Panc1 (cell line): ENCODE measurements at regions not wholly inside any gene's neighbourhood (a gene's known extent, or its start where the extent isn't known, plus 50 kb on each side); places are given as distances from the start of the nearest gene placed in this dataset.

Source experiments
- ATAC-seq: fragments of 200-7000 bp; cut with Tn5 transposase; 2 replicates; pipeline ENCODE4 v1.9.1; 2020; ENCODE audit warnings: mild to moderate bottlenecking, moderate library complexity
- BruUV-seq: library from RNA; stranded (reverse); fragments of 400-500 nt; replicated peaks from 2 replicates; lab custom pipeline; 2021; lab: Mats Ljungman, UMichigan
- CTCF ChIA-PET: fragments of 300-600 bp; sonication (Branson Sonifier 250); formaldehyde crosslinking; loops from one replicate; lab custom pipeline; 2022; ENCODE audit warnings: antibody characterized with exemption; lab: Charles Lee
- POLR2A ChIA-PET: fragments of 300-600 bp; sonication (Branson Sonifier 250); formaldehyde crosslinking; loops from one replicate; lab custom pipeline; 2022; ENCODE audit warnings: antibody characterized with exemption; lab: Charles Lee
- DNase-seq: peaks from one replicate; pipeline ENCODE4 v3.0.0-alpha.2; 2010; ENCODE audit warnings: low read depth, low spot score
- H3K27ac ChIP-seq: 2 replicates; pipeline ENCODE4 v1.5.1; 2011; ENCODE audit warnings: mild to moderate bottlenecking, low read length, inconsistent platforms
- H3K27me3 ChIP-seq: fragments of 200-500 bp; sonication (Bioruptor generic); 2 replicates; pipeline ENCODE4 v1.6.0; 2014; ENCODE audit warnings: low read length, inconsistent platforms; ENCODE audit not compliant: control insufficient read depth, insufficient read depth
- H3K36me3 ChIP-seq: fragments of 200-500 bp; sonication (Bioruptor generic); 2 replicates; pipeline ENCODE4 v1.5.1; 2014; ENCODE audit warnings: inconsistent platforms, mild to moderate bottlenecking, low read length, moderate library complexity; ENCODE audit not compliant: control insufficient read depth, insufficient read depth
- H3K4me1 ChIP-seq: 2 replicates; pipeline ENCODE4 v1.5.1; 2011; ENCODE audit warnings: inconsistent platforms, mild to moderate bottlenecking, low read length, moderate library complexity; ENCODE audit not compliant: control insufficient read depth, insufficient read depth
- H3K4me3 ChIP-seq, 2 experiments: 2 replicates each; pipeline ENCODE4 v1.5.1; 2011 to 2012; ENCODE audit warnings: low read depth in 2 of 2, low read length in 2 of 2, mild to moderate bottlenecking in 2 of 2, inconsistent platforms in 1 of 2, moderate library complexity in 1 of 2
- H3K9me3 ChIP-seq: fragments of 200-500 bp; sonication (Bioruptor generic); 2 replicates; pipeline ENCODE4 v1.5.1; 2014; ENCODE audit warnings: low read depth, mild to moderate bottlenecking, inconsistent platforms, low read length, moderate library complexity; ENCODE audit not compliant: control insufficient read depth, insufficient read depth
- CTCF ChIP-seq: fragments of 450-650 bp; IDR thresholded peaks from 2 replicates; pipeline ENCODE4 v1.5.1; 2017; ENCODE audit warnings: mild to moderate bottlenecking
- POLR2AphosphoS5 ChIP-seq: IDR thresholded peaks from 2 replicates; pipeline ENCODE4 v1.6.1; 2012; ENCODE audit warnings: mild to moderate bottlenecking, low read depth, low read length, moderate library complexity
- REST ChIP-seq, 2 experiments: IDR thresholded peaks; 2 replicates each; pipeline ENCODE4 v1.6.1; 2011 to 2012; ENCODE audit warnings: low read depth in 2 of 2, control low read depth in 1 of 2, low read length in 1 of 2, mild to moderate bottlenecking in 1 of 2, moderate library complexity in 1 of 2; ENCODE audit not compliant: insufficient read depth in 1 of 2
- SIN3A ChIP-seq: IDR thresholded peaks from 2 replicates; pipeline ENCODE4 v1.6.1; 2012; ENCODE audit warnings: low read depth, mild to moderate bottlenecking, low read length, moderate library complexity, borderline replicate concordance; ENCODE audit not compliant: insufficient read depth
- TCF7L2 ChIP-seq: IDR thresholded peaks from 2 replicates; pipeline ENCODE4 v1.6.1; 2011; ENCODE audit warnings: mild to moderate bottlenecking, low read depth, low read length, inconsistent platforms
- in situ Hi-C: cut with HindIII; loops from 2 replicates; pipeline ENCODE4 v1.10.0; 2016; ENCODE audit warnings: low sequenced_read_pairs, low pct_unique_long_range_greater_than_20kb
- intact Hi-C: fragments of 100-400 bp; cut with micrococcal nuclease; formaldehyde crosslinking; loops from one replicate; pipeline ENCODE4 v1.10.0; 2022; ENCODE audit not compliant: unreplicated experiment

GRCh38 chr13:34561033-34561432, 381.0 kb upstream of the NBEA start:
- Histone ChIP-seq H3K4me1 (no peaks in the 10 kb centered on the region), H3K9me3 (no peaks in the 10 kb centered on the region), H3K4me3 (no peak overlapping the region), H3K36me3 (no peaks in the 10 kb centered on the region), H3K27me3 (no peaks in the 10 kb centered on the region), H3K27ac (no peak overlapping the region)
- in situ Hi-C loops, result no loop called here
- ATAC-seq (no peak), DNase-seq (no peak)
- intact Hi-C loops, result no loop called here
- no peak for TF ChIP-seq POLR2AphosphoS5
- no peak for TF ChIP-seq SIN3A
- TF ChIP-seq TCF7L2, result no peak
- no peak for TF ChIP-seq REST (IDR thresholded peaks at IDR 0.05; ENCODE audit: insufficient read depth in 1 of 2, low read depth in 2 of 2, low read length in 1 of 2)
- no peak for TF ChIP-seq CTCF
- ChIA-PET POLR2A (no interaction called here), CTCF (no interaction called here)
- BruUV-seq, result no TSS peak

- ChIA-PET CTCF (no interaction called here), POLR2A (no interaction called here)
- Histone ChIP-seq H3K36me3 (no peaks in the 10 kb centered on the region), H3K27ac (no peak overlapping the region), H3K4me1 (no peaks in the 10 kb centered on the region), H3K27me3 (no peaks in the 10 kb centered on the region), H3K9me3 (no peaks in the 10 kb centered on the region), H3K4me3 (no peak overlapping the region)
- intact Hi-C loops (no loop called here), in situ Hi-C loops (no loop called here)
- ATAC-seq (no peak), DNase-seq (no peak)
- BruUV-seq, result no TSS peak
- TF ChIP-seq REST (IDR thresholded peaks at IDR 0.05; ENCODE audit: insufficient read depth in 1 of 2, low read depth in 2 of 2, low read length in 1 of 2), result no peak
- no peak for TF ChIP-seq SIN3A
- no peak for TF ChIP-seq CTCF
Observed at GRCh38 chr13:34567597-34567996, 374.5 kb upstream of the NBEA start.
